ENCODE measurements at regions not wholly inside any gene's neighbourhood (a gene's known extent, or its start where the extent isn't known, plus 50 kb on each side); places are given as distances from the start of the nearest gene placed in this dataset.
"Not testable (repeated sequence)": the region's sequence is repeated elsewhere in the genome, so short reads cannot be mapped to it uniquely, and the experiment has no call there.

GRCh38 chr14:98916476-98916875 is 355.5 kb downstream of the BCL11B start:
- no peaks in the 10 kb centered on the region for H3K9me3 Mint-ChIP-seq
- POLR2A ChIA-PET: no interaction called here
- no peak for ATAC-seq
- no peaks in the 10 kb centered on the region for H3K27me3 Mint-ChIP-seq (ENCODE audit: low read depth)
- H3K4me1 Mint-ChIP-seq: peaks cover 20% of the 10 kb centered on the region
- no peaks in the 10 kb centered on the region for H3K36me3 Mint-ChIP-seq
- no peak overlapping the region for H3K27ac Mint-ChIP-seq
- DNase-seq (ENCODE audit: low spot score): no peak
- TF ChIP-seq TCF7 (CRISPR knock-in tag; IDR thresholded peaks at IDR 0.05; ENCODE audit: low read depth) (no peak), NR2C2 (CRISPR knock-in tag; IDR thresholded peaks at IDR 0.05) (no peak), ZNF121 (CRISPR knock-in tag; IDR thresholded peaks at IDR 0.05) (no peak), ATF1 (CRISPR knock-in tag; IDR thresholded peaks at IDR 0.05) (no peak), NFYB (CRISPR knock-in tag; conservative IDR thresholded peaks at IDR 0.05; ENCODE audit: low read depth) (no peak), ZMAT4 (CRISPR knock-in tag; IDR thresholded peaks at IDR 0.05) (no peak), ZNF425 (CRISPR knock-in tag; conservative IDR thresholded peaks at IDR 0.05) (no peak), ETV6 (CRISPR knock-in tag; IDR thresholded peaks at IDR 0.05) (no peak)
- no peak overlapping the region for H3K4me3 Mint-ChIP-seq
- CTCF ChIA-PET: no interaction called here

- no peak overlapping the region for H3K4me3 Mint-ChIP-seq
- ChIA-PET CTCF (no interaction called here), POLR2A (no interaction called here)
- TF ChIP-seq NR2C2 (CRISPR knock-in tag; IDR thresholded peaks at IDR 0.05): no peak
- no peak for TF ChIP-seq ZBTB21 (CRISPR knock-in tag; IDR thresholded peaks at IDR 0.05; ENCODE audit: borderline replicate concordance)
- TF ChIP-seq FOXP1 (CRISPR knock-in tag; IDR thresholded peaks at IDR 0.05; ENCODE audit: borderline replicate concordance): no peak
- TF ChIP-seq ZNF232 (CRISPR knock-in tag; IDR thresholded peaks at IDR 0.05): no peak
- TF ChIP-seq ATF2 (CRISPR knock-in tag; IDR thresholded peaks at IDR 0.05; ENCODE audit: borderline replicate concordance, low read depth): no peak
- no peaks in the 10 kb centered on the region for H3K27me3 Mint-ChIP-seq (ENCODE audit: low read depth)
- H3K36me3 Mint-ChIP-seq: no peaks in the 10 kb centered on the region
- peaks cover 13% of the 10 kb centered on the region for H3K4me1 Mint-ChIP-seq
- H3K9me3 Mint-ChIP-seq: peaks cover 12% of the 10 kb centered on the region
- H3K27ac Mint-ChIP-seq: no peak overlapping the region
- ATAC-seq (peak; percentile 43), DNase-seq (ENCODE audit: low spot score) (no peak)
Measured at GRCh38 chr14:98919434-98919833, 352.6 kb downstream of the BCL11B start.

- H3K27ac Mint-ChIP-seq; POLR2A ChIA-PET; H3K36me3 Mint-ChIP-seq; ATAC-seq; DNase-seq (ENCODE audit: low spot score); CTCF ChIA-PET; H3K4me3 Mint-ChIP-seq; H3K27me3 Mint-ChIP-seq (ENCODE audit: low read depth): not testable (repeated sequence)
- H3K4me1 Mint-ChIP-seq: peaks cover 13% of the 10 kb centered on the region
- peaks cover 12% of the 10 kb centered on the region for H3K9me3 Mint-ChIP-seq
Measured at GRCh38 chr14:98921306-98921705, 350.7 kb downstream of the BCL11B start.

GRCh38 chr14:98923596-98923995 is 348.4 kb downstream of the BCL11B start:
- ATAC-seq: no peak
- POLR2A ChIA-PET: no interaction called here
- Mint-ChIP-seq H3K9me3 (peaks cover 12% of the 10 kb centered on the region), H3K4me1 (peaks cover 13% of the 10 kb centered on the region), H3K4me3 (no peak overlapping the region), H3K36me3 (no peaks in the 10 kb centered on the region), H3K27ac (no peak overlapping the region), H3K27me3 (ENCODE audit: low read depth) (no peaks in the 10 kb centered on the region)
- CTCF ChIA-PET: no interaction called here
- no peak for DNase-seq (ENCODE audit: low spot score)
- TF ChIP-seq E2F4 (CRISPR knock-in tag; IDR thresholded peaks at IDR 0.05; ENCODE audit: borderline replicate concordance, low read depth): no peak
- no peak for TF ChIP-seq RORB (CRISPR knock-in tag; IDR thresholded peaks at IDR 0.05)
- TF ChIP-seq ZNF281 (CRISPR knock-in tag; IDR thresholded peaks at IDR 0.05): no peak
- TF ChIP-seq ESRRA (CRISPR knock-in tag; IDR thresholded peaks at IDR 0.05; ENCODE audit: borderline replicate concordance): no peak
- TF ChIP-seq CREM (CRISPR knock-in tag; IDR thresholded peaks at IDR 0.05): no peak
- TF ChIP-seq FOXP1 (CRISPR knock-in tag; IDR thresholded peaks at IDR 0.05; ENCODE audit: borderline replicate concordance): no peak
- TF ChIP-seq ZNF232 (CRISPR knock-in tag; IDR thresholded peaks at IDR 0.05): no peak
- no peak for TF ChIP-seq CDX4 (CRISPR knock-in tag; IDR thresholded peaks at IDR 0.05; ENCODE audit: borderline replicate concordance)
- no peak for TF ChIP-seq TEAD4 (CRISPR knock-in tag; IDR thresholded peaks at IDR 0.05)
- TF ChIP-seq ZNF138 (CRISPR knock-in tag; conservative IDR thresholded peaks at IDR 0.05): no peak

Measured in WTC11 (cell line).